ENCODE measurements at regions not wholly inside any gene's neighbourhood (a gene's known extent, or its start where the extent isn't known, plus 50 kb on each side); places are given as distances from the start of the nearest gene placed in this dataset.

- DNase-seq = no peak
Observed at GRCh38 chr1:199723250-199723956, 304.1 kb upstream of the NR5A2 start.

- DNase-seq = no peak
Observed at GRCh38 chr1:199724049-199724448, 303.5 kb upstream of the NR5A2 start.

GRCh38 chr1:199725002-199725565, 302.4 kb upstream of the NR5A2 start:
- DNase-seq = no peak

GRCh38 chr1:199727682-199728081, 299.8 kb upstream of the NR5A2 start:
- DNase-seq = no peak

- DNase-seq = no peak
Observed at GRCh38 chr1:199728345-199728744, 299.2 kb upstream of the NR5A2 start.

- no peak for DNase-seq
Observed at GRCh38 chr1:199733125-199733524, 294.4 kb upstream of the NR5A2 start.

- no peak for DNase-seq
Observed at GRCh38 chr1:199734186-199734585, 293.3 kb upstream of the NR5A2 start.

- no peak for DNase-seq
Observed at GRCh38 chr1:199735660-199736059, 291.9 kb upstream of the NR5A2 start.

DNA sequence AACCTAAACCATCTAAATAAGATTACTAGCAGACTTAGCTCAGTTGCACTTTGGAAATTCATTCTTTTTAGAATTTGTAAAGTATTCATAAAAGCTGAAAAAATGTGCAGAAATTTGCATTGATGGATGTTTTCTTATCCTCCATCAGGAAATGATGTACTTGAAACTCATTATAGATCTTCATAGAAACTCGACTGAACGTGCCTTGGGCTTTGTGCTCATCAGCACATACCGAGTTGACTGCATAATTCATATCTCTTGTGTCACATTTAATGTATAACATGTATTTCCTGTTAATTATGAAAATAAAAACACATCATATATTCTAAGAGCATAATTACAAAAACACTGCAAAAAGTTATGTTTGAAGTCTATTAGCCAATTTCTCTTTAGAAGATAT, 290.9 kb upstream of the NR5A2 start:
- no peak for DNase-seq

- DNase-seq = no peak
Observed at GRCh38 chr1:199741586-199741985, 285.9 kb upstream of the NR5A2 start.

DNA sequence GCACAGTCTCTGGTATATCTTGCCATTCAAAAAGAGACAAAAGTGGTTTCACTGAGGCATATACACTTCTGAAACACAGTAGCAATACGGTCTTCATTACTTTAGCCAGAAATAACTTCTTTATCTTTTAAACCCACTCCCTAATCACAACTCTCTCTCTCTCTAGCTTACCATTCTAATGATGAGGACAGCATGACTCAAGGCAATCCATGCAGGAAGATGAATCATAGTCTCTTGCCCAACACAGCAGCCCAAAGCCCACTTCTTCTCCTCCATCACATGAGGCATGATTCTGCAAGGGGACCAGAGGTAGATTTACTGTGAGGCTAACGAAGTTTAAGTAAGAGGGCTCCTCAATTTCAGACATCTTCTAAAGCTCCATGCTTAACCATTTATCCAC, 285.0 kb upstream of the NR5A2 start:
- DNase-seq = no peak

GRCh38 chr1:199743227-199743626, 284.3 kb upstream of the NR5A2 start:
- DNase-seq = no peak

- no peak for DNase-seq
Observed at GRCh38 chr1:199746666-199747384, 280.7 kb upstream of the NR5A2 start.

- DNase-seq = peak; percentile 56 to 77
Observed at GRCh38 chr1:199747984-199748383, 279.5 kb upstream of the NR5A2 start.

DNA sequence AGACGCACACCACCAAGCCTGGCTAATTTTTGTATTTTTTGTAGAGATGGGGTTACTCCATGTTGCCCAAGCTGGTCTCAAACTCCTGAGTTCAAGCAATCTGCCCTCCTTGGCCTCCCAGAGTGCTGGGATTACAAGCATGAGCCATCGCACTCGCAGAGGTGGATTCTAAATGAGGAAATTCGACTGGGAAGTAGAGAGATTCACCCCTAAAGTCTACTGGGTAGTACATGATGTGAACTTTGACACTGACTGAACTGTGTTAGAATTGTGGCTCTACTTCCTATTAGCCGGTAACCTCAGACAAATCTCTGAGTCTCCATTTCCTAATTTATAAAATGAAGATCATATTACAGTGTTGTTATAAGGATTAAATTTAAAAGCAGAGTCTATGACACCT, 276.0 kb upstream of the NR5A2 start:
- no peak for DNase-seq

GRCh38 chr1:199751962-199752687, 275.4 kb upstream of the NR5A2 start:
- DNase-seq = no peak

DNA sequence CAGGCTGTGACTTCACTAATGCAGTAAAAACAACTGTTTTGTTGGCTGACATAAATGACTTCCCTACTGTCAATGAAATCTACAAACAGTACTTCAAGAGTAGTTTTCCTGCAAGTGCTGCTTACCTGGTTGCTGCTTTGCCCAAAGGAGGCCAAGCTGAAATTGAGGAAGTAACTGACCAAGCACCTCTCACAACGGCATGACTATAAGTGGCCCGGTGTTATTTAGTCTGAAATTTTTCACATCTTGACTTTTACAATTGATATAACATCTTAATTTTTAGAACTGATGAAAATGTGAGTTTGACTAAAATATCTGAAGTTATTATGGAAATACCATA, 274.9 kb upstream of the NR5A2 start:
- DNase-seq = no peak

DNA sequence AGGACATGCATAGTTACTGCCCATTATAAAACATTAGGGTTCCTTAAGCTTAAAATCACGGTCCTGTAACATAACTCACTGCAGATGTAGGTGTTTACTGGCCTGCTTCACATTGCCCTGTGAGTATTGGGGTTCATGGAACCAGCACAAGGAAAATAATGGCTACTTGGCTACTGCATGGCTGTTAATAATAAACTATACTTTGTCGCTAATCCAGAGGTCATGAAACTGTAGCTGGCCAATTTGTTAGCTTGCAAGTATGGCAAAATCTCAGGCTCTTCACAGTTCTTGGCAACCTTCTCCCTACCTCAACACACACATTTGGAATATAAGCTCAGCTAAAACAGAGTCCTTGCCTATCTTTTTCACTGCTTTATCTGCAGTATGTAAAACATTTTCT, 274.0 kb upstream of the NR5A2 start:
- DNase-seq = no peak

DNA sequence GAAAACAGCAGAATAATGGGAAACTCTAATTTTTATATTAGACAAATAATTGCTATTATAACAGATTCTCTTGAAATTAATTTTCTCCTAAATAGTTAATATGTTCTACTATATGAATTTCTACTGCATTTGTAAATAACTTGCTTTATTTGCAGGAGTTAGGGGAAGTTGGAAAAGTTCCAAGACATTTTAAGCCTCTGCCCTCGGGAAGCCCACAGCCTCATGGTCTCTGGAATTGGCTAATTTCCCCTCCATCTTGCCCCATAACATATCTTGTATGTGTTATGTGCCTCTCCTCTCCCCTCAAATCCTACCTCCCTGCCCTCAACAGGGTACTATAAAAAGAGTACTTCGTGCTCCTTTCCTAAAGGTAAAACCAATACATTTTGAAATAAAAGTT, 271.4 kb upstream of the NR5A2 start:
- DNase-seq = no peak

GRCh38 chr1:199758626-199759255, 268.8 kb upstream of the NR5A2 start:
- DNase-seq = no peak

DNA sequence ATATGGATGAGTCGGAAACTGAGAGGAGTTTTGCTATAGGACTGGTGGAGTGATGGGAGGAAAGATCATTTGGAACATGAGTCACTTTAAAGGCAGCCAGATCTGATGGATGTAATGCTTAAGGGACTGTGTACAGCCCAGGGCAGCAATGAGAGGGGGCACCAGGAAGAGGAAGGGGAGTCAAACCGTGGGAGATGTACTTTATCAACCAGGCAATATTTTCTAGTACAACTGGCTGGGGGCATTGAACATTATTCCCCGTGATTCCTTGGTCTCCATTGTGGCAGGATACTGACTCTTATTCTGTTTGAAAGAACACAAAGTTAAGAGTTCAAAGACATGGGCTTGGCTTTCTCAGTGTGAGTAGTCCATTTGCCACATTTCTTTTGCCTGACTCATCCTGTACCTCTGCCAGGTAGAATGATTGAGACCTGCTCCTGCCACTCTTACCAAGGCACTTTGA, 268.2 kb upstream of the NR5A2 start:
- no peak for DNase-seq

- DNase-seq = no peak
Observed at GRCh38 chr1:199762572-199762971, 264.9 kb upstream of the NR5A2 start.

DNA sequence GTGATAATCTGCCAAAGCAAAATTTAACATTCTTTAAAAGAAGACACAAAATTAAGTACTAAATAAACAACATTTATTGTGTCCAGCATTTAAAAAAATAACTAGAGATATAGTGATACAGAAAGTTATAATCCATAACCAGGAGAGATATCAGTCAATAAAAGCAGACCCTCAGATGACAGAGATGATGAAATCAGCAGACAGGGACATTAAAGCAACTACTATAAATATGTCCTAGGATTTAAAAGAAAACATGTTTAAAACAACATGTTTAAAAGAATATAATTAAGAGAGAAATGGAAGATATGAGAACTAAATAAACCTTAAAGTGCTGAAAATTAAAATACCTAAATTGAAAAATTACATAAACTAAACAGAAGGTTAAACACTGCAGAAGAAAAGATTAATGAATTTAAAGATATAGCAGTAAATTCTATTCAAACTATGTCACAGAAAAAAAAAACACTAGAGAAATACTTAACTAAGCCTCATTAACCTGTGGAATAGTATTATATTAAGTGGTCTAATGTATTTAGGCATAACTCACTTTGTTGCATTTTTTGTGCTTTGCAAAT, 261.2 kb upstream of the NR5A2 start:
- no peak for DNase-seq
